Neuronal stem cell (in vitro differentiated cells): ENCODE measurements at regions not wholly inside any gene's neighbourhood (a gene's known extent, or its start where the extent isn't known, plus 50 kb on each side); places are given as distances from the start of the nearest gene placed in this dataset.

Experiments used
- DNase-seq: peaks from one replicate; pipeline ENCODE4 v3.0.0-alpha.2; 2013; ENCODE audit warnings: low spot score
- H2AFZ ChIP-seq: one replicate; pipeline ENCODE4 v1.6.1; 2013; ENCODE audit warnings: mild to moderate bottlenecking, low read length, inconsistent platforms
- H2AK5ac ChIP-seq: 2 replicates; pipeline ENCODE4 v1.6.1; 2013; ENCODE audit warnings: low read depth, mild to moderate bottlenecking, inconsistent platforms, low read length, moderate library complexity, mixed read lengths
- H2BK120ac ChIP-seq: 2 replicates; pipeline ENCODE4 v1.6.1; 2013; ENCODE audit warnings: low read depth, mild to moderate bottlenecking, inconsistent platforms, low read length, moderate library complexity, mixed read lengths
- H2BK12ac ChIP-seq: one replicate; pipeline ENCODE4 v1.6.1; 2013; ENCODE audit warnings: low read length, inconsistent platforms
- H2BK15ac ChIP-seq: 2 replicates; pipeline ENCODE4 v1.6.1; 2013; ENCODE audit warnings: mild to moderate bottlenecking, low read length, inconsistent platforms, mixed read lengths
- H2BK5ac ChIP-seq: one replicate; pipeline ENCODE4 v1.6.1; 2013; ENCODE audit warnings: inconsistent platforms, mild to moderate bottlenecking, low read length, moderate library complexity
- H3K14ac ChIP-seq: one replicate; pipeline ENCODE4 v1.6.1; 2013; ENCODE audit warnings: low read length, inconsistent platforms
- H3K18ac ChIP-seq: 2 replicates; pipeline ENCODE4 v1.6.1; 2013; ENCODE audit warnings: low read length, inconsistent platforms
- H3K23ac ChIP-seq: 2 replicates; pipeline ENCODE4 v1.6.1; 2013; ENCODE audit warnings: low read depth, mild to moderate bottlenecking, mixed read lengths, low read length, inconsistent platforms; ENCODE audit not compliant: poor library complexity
- H3K27ac ChIP-seq: replicated peaks from 3 replicates; pipeline ENCODE4 v1.5.1; 2013; ENCODE audit warnings: low read length, inconsistent platforms
- H3K27me3 ChIP-seq, 3 experiments: 2 replicates each; pipeline ENCODE4 v1.6.1; 2013; ENCODE audit warnings: low read length in 3 of 3, mild to moderate bottlenecking in 2 of 3, inconsistent platforms in 1 of 3, low read depth in 1 of 3, mixed read lengths in 1 of 3, moderate library complexity in 1 of 3; ENCODE audit not compliant: control insufficient read depth in 3 of 3, insufficient read depth in 3 of 3
- H3K36me3 ChIP-seq, 2 donors: replicated peaks in 1 of 2; 2 replicates each; pipeline ENCODE4 v1.6.1; 2013; ENCODE audit warnings: low read length in 2 of 2; ENCODE audit not compliant: control insufficient read depth in 2 of 2, insufficient read depth in 2 of 2
- H3K4ac ChIP-seq: 2 replicates; pipeline ENCODE4 v1.6.1; 2013; ENCODE audit warnings: inconsistent platforms, mild to moderate bottlenecking, low read length, moderate library complexity
- H3K4me1 ChIP-seq, 2 donors: 1 replicate in 1 of 2; 2 replicates in 1 of 2; pipeline ENCODE4 v1.6.1; 2013; ENCODE audit warnings: low read length in 2 of 2, low read depth in 1 of 2; ENCODE audit not compliant: control insufficient read depth in 2 of 2, insufficient read depth in 1 of 2
- H3K4me2 ChIP-seq: one replicate; pipeline ENCODE4 v1.6.1; 2013; ENCODE audit warnings: mild to moderate bottlenecking, low read length, inconsistent platforms; ENCODE audit not compliant: insufficient read depth, poor library complexity, severe bottlenecking
- H3K4me3 ChIP-seq, 2 donors: 2 replicates each; pipeline ENCODE4 v1.5.1; 2013; ENCODE audit warnings: low read length in 2 of 2, mild to moderate bottlenecking in 2 of 2, inconsistent platforms in 1 of 2, moderate library complexity in 1 of 2
- H3K79me1 ChIP-seq: one replicate; pipeline ENCODE4 v1.6.1; 2013; ENCODE audit warnings: low read depth, mild to moderate bottlenecking, inconsistent platforms, low read length, moderate library complexity
- H3K9ac ChIP-seq: one replicate; pipeline ENCODE4 v1.6.1; 2013; ENCODE audit warnings: mild to moderate bottlenecking, low read depth, low read length, inconsistent platforms; ENCODE audit not compliant: poor library complexity
- H3K9me3 ChIP-seq, 2 donors: replicated peaks in 1 of 2; 2 replicates each; pipeline versions ENCODE3 to v1.6.1; 2013; ENCODE audit warnings: low read length in 2 of 2, mild to moderate bottlenecking in 2 of 2, inconsistent platforms in 1 of 2, low read depth in 1 of 2, mixed read lengths in 1 of 2, moderate library complexity in 1 of 2; ENCODE audit not compliant: control insufficient read depth in 2 of 2, insufficient read depth in 1 of 2
- H4K8ac ChIP-seq: one replicate; pipeline ENCODE4 v1.6.1; 2013; ENCODE audit warnings: low read depth, mild to moderate bottlenecking, inconsistent platforms, low read length, moderate library complexity
- H4K91ac ChIP-seq: one replicate; pipeline ENCODE4 v1.6.1; 2013; ENCODE audit warnings: low read length, low read depth, mild to moderate bottlenecking, inconsistent platforms; ENCODE audit not compliant: poor library complexity
- WGBS, 2 donors: extraction: QIAGEN DNeasy Blood & Tissue Kit; methylation state at CpG; one replicate each; pipeline ENCODE4 v1.1.7; 2013; ENCODE audit warnings: missing lambda C conversion rate in 2 of 2, mixed read lengths in 1 of 2; ENCODE audit not compliant: insufficient read length in 2 of 2, insufficient replicate concordance in 1 of 2; ENCODE audit errors: extremely low coverage in 2 of 2; 5-methylcytosine and 5-hydroxymethylcytosine counted together

DNA sequence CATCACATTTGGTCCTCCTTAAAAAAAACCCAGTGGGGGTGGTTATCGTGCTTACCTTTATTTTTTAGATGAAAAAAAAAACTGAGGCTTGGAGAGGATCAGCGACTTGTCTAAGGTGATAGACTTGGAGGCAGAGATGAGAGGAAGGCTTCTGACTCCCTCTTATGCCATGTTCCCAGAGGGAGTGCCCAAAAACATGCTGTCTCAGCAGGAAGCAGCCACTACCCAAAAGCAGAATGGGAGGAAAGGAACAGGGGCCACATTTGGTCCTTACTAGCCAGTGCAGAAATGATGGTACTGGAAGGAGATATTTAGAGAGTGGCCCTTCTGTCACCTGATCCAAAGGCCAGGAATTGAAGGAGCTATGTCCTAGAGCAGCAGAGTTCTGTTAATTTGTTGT, 118.4 kb downstream of the B3GNT2 start:
- no peak overlapping the region for H4K8ac ChIP-seq
- no peaks in the 10 kb centered on the region for H3K4me1 ChIP-seq
- H3K14ac ChIP-seq = no peak overlapping the region
- H3K18ac ChIP-seq = no peak overlapping the region
- no peak overlapping the region for H3K4ac ChIP-seq
- peaks cover 0 to 3% (median 0%) of the 10 kb centered on the region in 3 experiments for H3K27me3 ChIP-seq
- H2BK12ac ChIP-seq = no peak overlapping the region
- no peak overlapping the region for H3K23ac ChIP-seq
- H4K91ac ChIP-seq = no peak overlapping the region
- no peak overlapping the region for H2BK120ac ChIP-seq
- no peak overlapping the region for H2BK15ac ChIP-seq
- no peaks in the 10 kb centered on the region for H3K79me1 ChIP-seq
- H3K9ac ChIP-seq = no peak overlapping the region
- H3K4me3 ChIP-seq = no peak overlapping the region
- H3K9me3 ChIP-seq = no peaks in the 10 kb centered on the region
- no peak overlapping the region for H2BK5ac ChIP-seq
- H2AFZ ChIP-seq = no peak overlapping the region
- DNase-seq = no peak
- WGBS, 2 donors = no CpG with 5 or more reads among the region's 2 CpGs
- H2AK5ac ChIP-seq = no peak overlapping the region
- no peaks in the 10 kb centered on the region for H3K36me3 ChIP-seq
- H3K27ac ChIP-seq = no peak overlapping the region
- H3K4me2 ChIP-seq = no peak overlapping the region

GRCh38 chr2:62313449-62314227, 117.7 kb downstream of the B3GNT2 start:
- Histone ChIP-seq H2BK12ac (no peak overlapping the region), H3K18ac (no peak overlapping the region), H4K8ac (no peak overlapping the region), H2AK5ac (no peak overlapping the region), H2BK120ac (no peak overlapping the region), H3K79me1 (no peaks in the 10 kb centered on the region), H3K4me1 (no peaks in the 10 kb centered on the region), H3K14ac (no peak overlapping the region), H4K91ac (no peak overlapping the region), H3K4me2 (no peak overlapping the region), H3K23ac (peak overlapping the region; percentile 27), H3K36me3 (no peaks in the 10 kb centered on the region), H3K27ac (no peak overlapping the region), H3K9me3 (no peaks in the 10 kb centered on the region), H2BK15ac (no peak overlapping the region), H3K27me3 (peaks cover 0 to 3% (median 0%) of the 10 kb centered on the region in 3 experiments), H3K4me3 (no peak overlapping the region), H2BK5ac (no peak overlapping the region), H3K4ac (no peak overlapping the region), H3K9ac (no peak overlapping the region), H2AFZ (no peak overlapping the region)
- no peak for DNase-seq
- no CpG with 5 or more reads among the region's 3 CpGs for WGBS, 2 donors

DNA sequence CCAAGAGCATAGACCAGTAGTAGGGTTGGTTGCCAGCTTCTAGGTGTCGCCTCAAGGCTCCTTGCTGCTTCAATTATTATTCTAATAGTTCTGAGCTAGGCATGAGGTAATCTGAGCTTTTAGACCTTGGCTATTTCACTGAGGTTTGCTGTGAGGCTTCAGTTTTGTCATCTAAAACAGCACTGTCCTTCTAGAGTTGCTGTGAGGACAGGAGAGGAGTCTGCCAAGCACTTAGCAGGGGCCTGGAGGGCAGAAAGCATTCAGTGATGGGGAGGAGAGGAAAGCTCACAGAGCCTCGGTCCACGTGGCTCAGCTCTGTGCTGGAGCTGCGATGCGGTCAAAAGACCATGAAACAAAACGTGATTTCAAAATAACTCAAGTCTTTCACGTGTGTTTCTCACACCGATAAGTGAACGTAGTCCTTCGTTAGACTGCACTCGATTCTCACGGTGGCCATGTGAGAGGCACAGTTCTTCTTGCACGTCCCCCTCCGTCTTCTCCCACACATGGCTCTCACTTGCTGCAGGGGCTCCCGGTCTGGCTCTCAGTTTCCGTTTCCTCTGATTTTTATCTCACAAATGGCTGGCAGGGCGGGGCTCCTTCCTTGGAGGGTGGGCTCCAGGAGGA, 113.7 kb downstream of the B3GNT2 start:
- Histone ChIP-seq H2AK5ac (no peak overlapping the region), H3K18ac (peak overlapping the region; percentile 66), H3K9ac (no peak overlapping the region), H3K9me3 (no peaks in the 10 kb centered on the region), H4K8ac (no peak overlapping the region), H2AFZ (peak overlapping the region; percentile 12), H2BK5ac (no peak overlapping the region), H3K23ac (no peak overlapping the region), H3K14ac (no peak overlapping the region), H3K4me1 (peaks cover 12 to 18% of the 10 kb centered on the region in 2 donors), H3K79me1 (no peaks in the 10 kb centered on the region), H3K4me2 (no peak overlapping the region), H4K91ac (no peak overlapping the region), H3K27ac (no peak overlapping the region), H2BK12ac (no peak overlapping the region), H3K4ac (no peak overlapping the region), H3K27me3 (peaks cover 0 to 9% (median 0%) of the 10 kb centered on the region in 3 experiments), H3K4me3 (no peak overlapping the region), H3K36me3 (no peaks in the 10 kb centered on the region), H2BK15ac (no peak overlapping the region), H2BK120ac (no peak overlapping the region)
- no peak for DNase-seq
- WGBS, 2 donors = no CpG with 5 or more reads among the region's 17 CpGs

GRCh38 chr2:62309081-62309464, 113.2 kb downstream of the B3GNT2 start:
- peak overlapping the region; percentile 0 for H3K18ac ChIP-seq
- WGBS, 2 donors = no CpG with 5 or more reads among the region's 1 CpG
- no peak overlapping the region for H3K23ac ChIP-seq
- H3K4me2 ChIP-seq = no peak overlapping the region
- H3K36me3 ChIP-seq = no peaks in the 10 kb centered on the region
- no peak overlapping the region for H2BK15ac ChIP-seq
- no peak for DNase-seq
- no peak overlapping the region for H4K8ac ChIP-seq
- H4K91ac ChIP-seq = no peak overlapping the region
- no peak overlapping the region for H3K4me3 ChIP-seq
- H3K4me1 ChIP-seq = peaks cover 14 to 22% of the 10 kb centered on the region in 2 donors
- no peaks in the 10 kb centered on the region for H3K79me1 ChIP-seq
- H2BK5ac ChIP-seq = no peak overlapping the region
- peak overlapping the region; percentile 12 for H2AFZ ChIP-seq
- no peak overlapping the region for H3K14ac ChIP-seq
- H3K9me3 ChIP-seq = no peaks in the 10 kb centered on the region
- peaks cover 0 to 9% (median 0%) of the 10 kb centered on the region in 3 experiments for H3K27me3 ChIP-seq
- no peak overlapping the region for H3K4ac ChIP-seq
- no peak overlapping the region for H3K27ac ChIP-seq
- H3K9ac ChIP-seq = no peak overlapping the region
- no peak overlapping the region for H2BK120ac ChIP-seq
- no peak overlapping the region for H2AK5ac ChIP-seq
- H2BK12ac ChIP-seq = no peak overlapping the region
